ENCODE measurements at regions not wholly inside any gene's neighbourhood (a gene's known extent, or its start where the extent isn't known, plus 50 kb on each side); places are given as distances from the start of the nearest gene placed in this dataset.

GRCh38 chr7:49125246-49125645 is 200.9 kb downstream of the CDC14C start:
- no peaks in the 10 kb centered on the region for H3K4me1 ChIP-seq (replicated peaks)
- no peak overlapping the region for H3K27ac ChIP-seq
- DNase-seq (ENCODE audit: low read depth in 1 of 2, low spot score in 2 of 2): no peak
- no peaks in the 10 kb centered on the region for H3K9me3 ChIP-seq (replicated peaks)
- no peaks in the 10 kb centered on the region for H3K27me3 ChIP-seq (replicated peaks)
- no peaks in the 10 kb centered on the region for H3K36me3 ChIP-seq
- no peak overlapping the region for H3K4me3 ChIP-seq

- Histone ChIP-seq H3K4me1 (replicated peaks) (no peaks in the 10 kb centered on the region), H3K27me3 (replicated peaks) (no peaks in the 10 kb centered on the region), H3K9me3 (replicated peaks) (no peaks in the 10 kb centered on the region), H3K36me3 (no peaks in the 10 kb centered on the region), H3K4me3 (no peak overlapping the region), H3K27ac (no peak overlapping the region)
- peak in 1 of 2 experiments; percentile 6 for DNase-seq (ENCODE audit: low read depth in 1 of 2, low spot score in 2 of 2)
These were observed 203.1 kb downstream of the CDC14C start for GRCh38 chr7:49127359-49127913.

- no peak overlapping the region for H3K4me3 ChIP-seq
- no peaks in the 10 kb centered on the region for H3K27me3 ChIP-seq (replicated peaks)
- H3K4me1 ChIP-seq (replicated peaks): no peaks in the 10 kb centered on the region
- H3K36me3 ChIP-seq: no peaks in the 10 kb centered on the region
- no peak for DNase-seq (ENCODE audit: low read depth in 1 of 2, low spot score in 2 of 2)
- H3K9me3 ChIP-seq (replicated peaks): no peaks in the 10 kb centered on the region
- H3K27ac ChIP-seq: no peak overlapping the region
These were observed 213.6 kb downstream of the CDC14C start for GRCh38 chr7:49137978-49138377.

- H3K36me3 ChIP-seq: no peaks in the 10 kb centered on the region
- H3K4me3 ChIP-seq: no peak overlapping the region
- H3K27me3 ChIP-seq (replicated peaks): no peaks in the 10 kb centered on the region
- DNase-seq (ENCODE audit: low read depth in 1 of 2, low spot score in 2 of 2): no peak
- H3K9me3 ChIP-seq (replicated peaks): no peaks in the 10 kb centered on the region
- H3K27ac ChIP-seq: no peak overlapping the region
- H3K4me1 ChIP-seq (replicated peaks): no peaks in the 10 kb centered on the region
These were observed 226.1 kb downstream of the CDC14C start for GRCh38 chr7:49150486-49150885.

- DNase-seq (ENCODE audit: low read depth in 1 of 2, low spot score in 2 of 2): no peak
- no peaks in the 10 kb centered on the region for H3K27me3 ChIP-seq (replicated peaks)
- H3K27ac ChIP-seq: no peak overlapping the region
- no peaks in the 10 kb centered on the region for H3K9me3 ChIP-seq (replicated peaks)
- H3K4me1 ChIP-seq (replicated peaks): no peaks in the 10 kb centered on the region
- H3K36me3 ChIP-seq: no peaks in the 10 kb centered on the region
- no peak overlapping the region for H3K4me3 ChIP-seq
These were observed 226.8 kb downstream of the CDC14C start for GRCh38 chr7:49151146-49151545.

GRCh38 chr7:49158321-49158720 is 234.0 kb downstream of the CDC14C start:
- Histone ChIP-seq H3K27ac (no peak overlapping the region), H3K9me3 (replicated peaks) (no peaks in the 10 kb centered on the region), H3K36me3 (no peaks in the 10 kb centered on the region), H3K4me3 (no peak overlapping the region), H3K27me3 (replicated peaks) (no peaks in the 10 kb centered on the region), H3K4me1 (replicated peaks) (no peaks in the 10 kb centered on the region)
- no peak for DNase-seq (ENCODE audit: low read depth in 1 of 2, low spot score in 2 of 2)

- Histone ChIP-seq H3K4me3 (no peak overlapping the region), H3K4me1 (replicated peaks) (no peaks in the 10 kb centered on the region), H3K27me3 (replicated peaks) (no peaks in the 10 kb centered on the region), H3K36me3 (no peaks in the 10 kb centered on the region), H3K27ac (no peak overlapping the region), H3K9me3 (replicated peaks) (no peaks in the 10 kb centered on the region)
- DNase-seq (ENCODE audit: low read depth in 1 of 2, low spot score in 2 of 2): no peak
These were observed 235.2 kb downstream of the CDC14C start for GRCh38 chr7:49159536-49159935.

- Histone ChIP-seq H3K9me3 (replicated peaks) (no peaks in the 10 kb centered on the region), H3K4me1 (replicated peaks) (no peaks in the 10 kb centered on the region), H3K36me3 (no peaks in the 10 kb centered on the region), H3K27me3 (replicated peaks) (no peaks in the 10 kb centered on the region), H3K27ac (no peak overlapping the region), H3K4me3 (no peak overlapping the region)
- DNase-seq (ENCODE audit: low read depth in 1 of 2, low spot score in 2 of 2): no peak
These were observed 242.1 kb downstream of the CDC14C start for GRCh38 chr7:49166441-49166840.

- Histone ChIP-seq H3K4me3 (no peak overlapping the region), H3K27me3 (replicated peaks) (no peaks in the 10 kb centered on the region), H3K27ac (no peak overlapping the region), H3K4me1 (replicated peaks) (no peaks in the 10 kb centered on the region), H3K9me3 (replicated peaks) (no peaks in the 10 kb centered on the region), H3K36me3 (no peaks in the 10 kb centered on the region)
- DNase-seq (ENCODE audit: low read depth in 1 of 2, low spot score in 2 of 2): no peak
These were observed 248.3 kb downstream of the CDC14C start for GRCh38 chr7:49172639-49173038.

GRCh38 chr7:49174396-49174795 is 250.0 kb downstream of the CDC14C start:
- no peaks in the 10 kb centered on the region for H3K4me1 ChIP-seq (replicated peaks)
- no peak overlapping the region for H3K4me3 ChIP-seq
- H3K27ac ChIP-seq: no peak overlapping the region
- DNase-seq (ENCODE audit: low read depth in 1 of 2, low spot score in 2 of 2): no peak
- no peaks in the 10 kb centered on the region for H3K27me3 ChIP-seq (replicated peaks)
- no peaks in the 10 kb centered on the region for H3K36me3 ChIP-seq
- no peaks in the 10 kb centered on the region for H3K9me3 ChIP-seq (replicated peaks)

- Histone ChIP-seq H3K4me3 (no peak overlapping the region), H3K36me3 (no peaks in the 10 kb centered on the region), H3K9me3 (replicated peaks) (no peaks in the 10 kb centered on the region), H3K4me1 (replicated peaks) (no peaks in the 10 kb centered on the region), H3K27me3 (replicated peaks) (no peaks in the 10 kb centered on the region), H3K27ac (no peak overlapping the region)
- no peak for DNase-seq (ENCODE audit: low read depth in 1 of 2, low spot score in 2 of 2)
These were observed 263.4 kb downstream of the CDC14C start for GRCh38 chr7:49187543-49188268.

- Histone ChIP-seq H3K36me3 (no peaks in the 10 kb centered on the region), H3K4me3 (no peak overlapping the region), H3K27me3 (replicated peaks) (no peaks in the 10 kb centered on the region), H3K9me3 (replicated peaks) (no peaks in the 10 kb centered on the region), H3K4me1 (replicated peaks) (no peaks in the 10 kb centered on the region), H3K27ac (no peak overlapping the region)
- no peak for DNase-seq (ENCODE audit: low read depth in 1 of 2, low spot score in 2 of 2)
These were observed 304.2 kb downstream of the CDC14C start for GRCh38 chr7:49228426-49229098.

GRCh38 chr7:49229246-49229645 is 304.9 kb downstream of the CDC14C start:
- Histone ChIP-seq H3K36me3 (no peaks in the 10 kb centered on the region), H3K4me1 (replicated peaks) (no peaks in the 10 kb centered on the region), H3K27ac (no peak overlapping the region), H3K27me3 (replicated peaks) (no peaks in the 10 kb centered on the region), H3K9me3 (replicated peaks) (no peaks in the 10 kb centered on the region), H3K4me3 (no peak overlapping the region)
- DNase-seq (ENCODE audit: low read depth in 1 of 2, low spot score in 2 of 2): no peak

GRCh38 chr7:49243521-49243920 is 319.2 kb downstream of the CDC14C start:
- DNase-seq (ENCODE audit: low read depth in 1 of 2, low spot score in 2 of 2): no peak

More at GRCh38 chr7:49243521-49243920, 319.2 kb downstream of the CDC14C start:
- Histone ChIP-seq H3K27ac (no peak overlapping the region), H3K36me3 (no peaks in the 10 kb centered on the region), H3K4me1 (replicated peaks) (no peaks in the 10 kb centered on the region), H3K4me3 (no peak overlapping the region), H3K9me3 (replicated peaks) (no peaks in the 10 kb centered on the region; the same call in 1 of the 2 replicates), H3K27me3 (replicated peaks) (no peaks in the 10 kb centered on the region)
